HPDE6-E6E7 (cell line): ENCODE measurements at regions not wholly inside any gene's neighbourhood (a gene's known extent, or its start where the extent isn't known, plus 50 kb on each side); places are given as distances from the start of the nearest gene placed in this dataset.
"Not testable (repeated sequence)": the region's sequence is repeated elsewhere in the genome, so short reads cannot be mapped to it uniquely, and the experiment has no call there.

Source experiments
- DNase-seq: peaks from one replicate; pipeline ENCODE4 v3.0.0; 2011; ENCODE audit warnings: missing footprints; ENCODE audit errors: extremely low spot score

- peak; percentile 47 for DNase-seq
Observed at GRCh38 chr6:85015396-85015990, 251.1 kb upstream of the TBX18 start.

DNA sequence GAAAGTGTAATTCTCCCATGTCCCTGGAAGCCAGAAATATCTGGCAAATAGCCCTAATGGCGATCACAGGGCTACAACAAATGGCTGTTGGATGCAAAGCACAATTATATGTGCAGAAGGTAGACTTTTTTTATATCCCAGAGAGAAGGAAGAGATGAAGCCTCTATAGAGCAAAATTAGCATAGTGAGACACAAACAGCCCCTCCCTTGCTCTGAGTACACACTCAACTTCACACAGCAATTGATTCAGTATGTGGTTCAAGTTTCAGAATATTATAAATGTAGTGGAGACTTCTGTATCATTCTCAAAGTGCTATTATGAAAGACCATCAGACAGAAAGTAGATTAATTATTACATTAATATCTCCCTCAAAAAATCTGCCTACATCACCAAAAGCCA, 246.5 kb upstream of the TBX18 start:
- no peak for DNase-seq

DNA sequence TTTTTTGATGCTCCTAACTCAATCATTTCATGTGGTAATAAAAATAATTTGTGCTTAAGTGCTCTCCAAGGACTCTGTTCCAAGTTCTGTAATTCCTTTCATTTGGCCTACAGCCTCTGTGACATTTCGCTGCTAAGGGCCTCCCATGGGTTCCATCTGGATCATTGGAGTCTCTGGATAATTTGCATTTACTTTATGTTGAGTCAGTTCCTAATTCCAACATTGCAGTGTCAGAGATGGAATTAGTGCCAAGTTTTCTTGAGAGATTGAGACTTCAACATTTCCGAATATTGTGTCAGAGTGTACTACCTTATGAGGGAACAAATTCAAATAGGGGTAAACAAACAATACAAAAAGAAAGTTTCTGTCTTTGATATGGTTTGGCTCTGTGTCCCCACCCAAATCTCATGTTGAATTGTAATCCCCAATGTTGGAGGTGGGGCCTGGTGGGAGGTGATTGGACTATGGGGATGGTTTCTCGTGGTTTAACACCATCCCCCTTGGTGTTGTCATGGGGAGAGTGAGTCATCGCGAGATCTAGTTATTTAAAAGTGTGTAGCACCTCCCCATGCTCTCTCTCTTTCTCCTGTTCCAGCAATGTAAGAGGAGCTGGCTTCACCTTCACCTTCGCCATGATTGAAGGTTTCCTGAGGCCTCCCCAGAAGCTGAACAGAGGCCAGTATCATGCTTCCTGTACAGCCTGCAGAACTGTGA, 244.1 kb upstream of the TBX18 start:
- DNase-seq: no peak

GRCh38 chr6:85006362-85006761, 242.0 kb upstream of the TBX18 start:
- no peak for DNase-seq

DNA sequence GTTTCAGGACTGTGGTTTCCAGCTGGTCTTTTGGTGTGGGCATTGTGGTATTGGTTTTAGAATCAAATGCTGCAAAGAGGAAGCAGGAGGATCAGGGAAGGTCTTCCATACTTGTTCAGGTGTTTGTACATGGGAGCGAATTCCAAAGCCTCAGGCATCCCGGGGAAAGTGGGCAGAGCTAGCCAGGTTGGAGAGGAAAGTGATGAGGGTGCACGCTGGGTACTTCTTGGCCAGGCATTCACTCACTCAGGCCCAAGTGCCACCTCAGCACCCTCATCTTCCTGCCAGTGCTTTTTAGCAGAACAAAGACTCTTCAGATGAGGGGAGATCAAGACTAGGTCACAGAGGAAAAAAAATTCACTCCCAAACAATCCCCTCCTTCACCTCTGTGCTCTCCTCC, 241.1 kb upstream of the TBX18 start:
- DNase-seq: no peak

- no peak for DNase-seq
Observed at GRCh38 chr6:85004361-85004995, 240.1 kb upstream of the TBX18 start.

GRCh38 chr6:85002847-85003246, 238.4 kb upstream of the TBX18 start:
- DNase-seq: no peak

- DNase-seq: no peak
Observed at GRCh38 chr6:85000001-85000400, 235.6 kb upstream of the TBX18 start.

- DNase-seq: no peak
Observed at GRCh38 chr6:84998223-84998622, 233.8 kb upstream of the TBX18 start.

- DNase-seq: not testable (repeated sequence)
Observed at GRCh38 chr6:84988766-84989165, 224.4 kb upstream of the TBX18 start.

- DNase-seq: not testable (repeated sequence)
Observed at GRCh38 chr6:84985490-84985889, 221.1 kb upstream of the TBX18 start.

DNA sequence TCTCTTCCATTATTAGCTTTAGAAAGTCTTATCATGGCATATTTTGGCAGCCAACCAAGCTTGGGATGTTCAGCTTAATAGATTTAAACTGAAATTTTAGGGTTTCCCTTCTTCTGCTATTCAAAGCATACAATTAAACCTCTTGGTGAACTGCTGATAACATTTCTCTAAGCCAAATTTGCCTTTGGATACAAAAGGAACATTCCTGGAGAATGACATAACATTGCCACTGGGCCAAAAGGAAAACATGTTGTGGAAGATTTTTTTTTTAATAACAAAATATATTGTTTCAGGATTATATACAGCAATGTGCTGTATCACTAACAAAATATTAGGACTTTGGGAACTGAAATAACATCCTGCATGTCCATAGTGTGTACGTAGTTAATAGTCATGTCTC, 215.1 kb upstream of the TBX18 start:
- no peak for DNase-seq

DNA sequence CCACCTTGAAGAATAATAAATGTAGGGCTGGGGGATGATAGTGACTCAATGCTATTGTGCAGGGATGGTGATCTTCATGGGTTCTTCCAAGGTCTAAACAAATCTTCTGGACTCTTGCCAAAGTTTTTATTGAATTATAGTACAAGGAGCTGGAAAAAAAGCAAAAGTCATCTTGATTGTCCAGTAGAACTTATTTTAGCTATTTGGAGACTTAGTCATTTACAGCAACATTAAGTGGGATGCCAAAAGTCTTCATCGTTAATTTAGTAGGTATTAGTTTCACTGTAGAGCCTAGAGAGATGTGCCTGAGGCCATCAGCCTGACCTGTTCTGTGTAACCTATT, 212.9 kb upstream of the TBX18 start:
- no peak for DNase-seq

- no peak for DNase-seq
Observed at GRCh38 chr6:84976526-84977362, 212.3 kb upstream of the TBX18 start.

- no peak for DNase-seq
Observed at GRCh38 chr6:84975316-84975715, 210.9 kb upstream of the TBX18 start.

DNA sequence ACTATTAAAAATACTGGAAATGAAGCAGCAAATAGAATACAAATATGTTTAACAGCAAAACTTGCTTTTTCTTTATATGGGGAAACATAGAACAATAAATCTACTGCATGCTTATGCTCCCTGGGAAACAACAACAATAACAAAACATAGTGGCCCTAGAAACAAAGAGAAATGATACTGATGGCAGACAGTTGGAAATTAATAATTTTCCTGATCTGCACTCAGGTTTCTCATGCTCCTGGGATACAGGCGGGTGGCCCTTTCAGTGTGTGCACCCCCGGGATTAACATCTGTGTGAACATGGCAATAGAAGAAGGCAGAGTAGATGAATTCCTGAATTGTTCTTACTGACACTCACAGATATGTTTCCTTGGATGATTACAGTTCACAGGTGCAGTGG, 209.2 kb upstream of the TBX18 start:
- no peak for DNase-seq

DNA sequence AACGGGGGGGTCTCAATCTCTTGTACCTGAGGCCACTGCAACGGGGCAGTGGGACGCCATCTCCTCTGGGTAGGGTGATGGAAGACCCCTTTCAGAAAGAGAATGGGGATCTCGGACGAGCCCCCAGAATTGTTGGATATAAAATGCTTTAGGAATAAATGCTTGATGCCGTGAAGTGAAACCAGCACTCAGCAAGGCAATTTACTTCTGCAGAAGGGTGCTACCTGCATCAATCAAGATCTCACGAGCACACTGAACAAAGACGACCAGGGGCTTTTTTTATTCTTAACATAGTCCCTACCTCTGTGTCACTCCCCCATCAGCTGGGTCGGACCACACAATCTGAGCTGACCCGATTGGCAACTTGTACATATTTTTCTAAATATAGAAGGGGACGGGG, 203.6 kb upstream of the TBX18 start:
- no peak for DNase-seq

GRCh38 chr6:84967389-84967788, 203.0 kb upstream of the TBX18 start:
- no peak for DNase-seq

- DNase-seq: no peak
Observed at GRCh38 chr6:84953111-84953755, 188.8 kb upstream of the TBX18 start.

DNA sequence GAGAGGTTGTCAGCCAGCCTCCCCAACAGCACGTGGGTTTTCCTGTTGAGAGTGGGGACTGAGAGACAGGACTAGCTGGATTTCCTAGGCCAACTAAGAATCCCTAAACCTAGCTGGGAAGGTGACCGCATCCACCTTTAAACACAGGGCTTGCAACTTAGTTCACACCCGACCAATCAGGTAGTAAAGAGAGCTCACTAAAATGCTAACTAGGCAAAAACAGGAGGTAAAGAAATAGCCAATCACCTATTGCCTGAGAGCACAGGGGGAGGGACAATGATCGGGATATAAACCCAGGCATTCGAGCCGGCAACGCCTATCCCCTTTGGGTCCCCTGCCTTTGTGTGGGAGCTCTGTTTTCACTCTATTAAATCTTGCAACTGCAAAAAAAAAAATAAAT, 180.5 kb upstream of the TBX18 start:
- not testable (repeated sequence) for DNase-seq

DNA sequence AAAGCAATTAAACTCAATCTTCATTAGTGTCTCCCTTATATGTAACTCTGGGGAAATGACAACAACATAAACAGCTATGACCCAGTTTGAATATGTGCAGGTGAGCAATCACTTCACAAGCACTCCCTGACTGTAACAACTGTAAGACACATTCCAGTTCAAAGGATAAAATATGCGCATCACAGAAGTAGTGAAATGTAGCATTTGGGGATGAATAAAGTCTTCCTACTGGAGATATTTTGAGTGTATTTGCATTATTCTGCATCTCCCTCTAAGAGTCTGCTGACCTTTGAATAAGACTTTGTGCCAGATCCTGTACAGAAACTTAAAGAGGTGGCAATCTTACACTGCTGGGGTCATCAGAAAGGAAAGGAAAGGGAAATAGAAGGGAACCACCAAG, 179.5 kb upstream of the TBX18 start:
- DNase-seq: no peak

DNA sequence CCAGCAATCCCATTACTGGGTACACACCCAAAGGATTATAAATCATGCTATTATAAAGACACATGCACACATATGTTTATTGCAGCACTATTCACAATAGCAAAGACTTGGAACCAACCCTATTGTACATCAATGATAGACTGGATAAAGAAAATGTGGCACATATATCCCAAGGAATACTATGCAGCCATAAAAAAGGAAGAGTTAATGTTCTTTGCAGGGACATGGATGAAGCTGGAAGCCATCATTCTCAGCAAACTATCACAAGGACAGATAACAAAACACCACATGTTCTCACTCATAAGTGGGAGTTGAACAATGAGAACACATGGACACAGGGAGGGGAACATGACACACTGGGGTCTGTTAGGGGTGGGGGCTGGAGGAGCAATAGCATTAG, 177.2 kb upstream of the TBX18 start:
- not testable (repeated sequence) for DNase-seq
